Upper lobe of left lung (tissue), 6 donors: ENCODE measurements at regions not wholly inside any gene's neighbourhood (a gene's known extent, or its start where the extent isn't known, plus 50 kb on each side); places are given as distances from the start of the nearest gene placed in this dataset.

Experiments used
- ATAC-seq, 2 donors: fragments of 200-7000 bp; cut with Tn5 transposase; one replicate each; pipeline ENCODE4 v1.9.1; 2022; ENCODE audit warnings: mild to moderate bottlenecking in 2 of 2, moderate library complexity in 2 of 2; ENCODE audit not compliant: low FRiP score in 2 of 2
- DNase-seq, 2 donors: peaks; one replicate each; pipeline ENCODE4 v3.0.0-alpha.2; 2019 to 2020
- H3K27ac ChIP-seq, 4 donors: fragments of 200-600 bp; sonication (generic); one replicate each; pipeline ENCODE4 v1.5.1; 2016 to 2019
- H3K27me3 ChIP-seq, 4 donors: fragments of 200-600 bp; sonication (generic); one replicate each; pipeline ENCODE4 v1.5.1; 2017 to 2019
- H3K36me3 ChIP-seq, 4 donors: fragments of 200-600 bp; sonication (generic); one replicate each; pipeline ENCODE4 v1.5.1; 2016 to 2019
- H3K4me1 ChIP-seq, 4 donors: fragments of 200-600 bp; sonication (generic); one replicate each; pipeline ENCODE4 v1.5.1; 2018 to 2019
- H3K4me3 ChIP-seq, 4 donors: fragments of 200-600 bp; sonication (generic); one replicate each; pipeline ENCODE4 v1.5.1; 2017 to 2019; ENCODE audit warnings: mild to moderate bottlenecking in 2 of 4, moderate library complexity in 1 of 4
- H3K9me3 ChIP-seq, 4 donors: fragments of 200-600 bp; sonication (generic); one replicate each; pipeline ENCODE4 v1.5.1; 2018 to 2019
- EP300 ChIP-seq, 4 donors: sonication (generic); formaldehyde crosslinking; IDR thresholded peaks; one replicate each; pipeline ENCODE4 v1.5.1; 2017; ENCODE audit warnings: antibody characterized with exemption in 4 of 4, control low read depth in 2 of 4
- POLR2A ChIP-seq, 4 donors: fragments of 450-650 bp; IDR thresholded peaks; one replicate each; pipeline ENCODE4 v1.5.1; 2016 to 2017; ENCODE audit warnings: antibody characterized with exemption in 4 of 4, mild to moderate bottlenecking in 2 of 4
- POLR2AphosphoS5 ChIP-seq, 2 donors: sonication (generic); formaldehyde crosslinking; IDR thresholded peaks; one replicate each; pipeline ENCODE4 v1.5.1; 2017; ENCODE audit warnings: antibody characterized with exemption in 2 of 2
- WGBS, 2 donors: methylation state at CpG; one replicate each; pipeline ENCODE4 v1.1.5; 2017 to 2018; 5-methylcytosine and 5-hydroxymethylcytosine counted together
- TF ChIP-seq, protein P1 (sequence below), 6 experiments: fragments of 450-650 bp in 4 of 6; fragments of 200-600 bp in 2 of 6; sonication (generic) in 2 of 6; IDR thresholded peaks; one replicate each; pipeline ENCODE4 v1.5.1; 2016 to 2019; ENCODE audit warnings: antibody characterized with exemption in 6 of 6
- donor health status: DM: no; HTN: no; CAD: no; lungs with moderate emphysema.
- donor health status: DM: no; HTN: yes; CAD: no; lungs with severe emphysema.

- ATAC-seq (no peak), DNase-seq (no peak)
- TF ChIP-seq POLR2A (IDR thresholded peaks at IDR 0.05) = no peak
- TF ChIP-seq, protein P1, sequence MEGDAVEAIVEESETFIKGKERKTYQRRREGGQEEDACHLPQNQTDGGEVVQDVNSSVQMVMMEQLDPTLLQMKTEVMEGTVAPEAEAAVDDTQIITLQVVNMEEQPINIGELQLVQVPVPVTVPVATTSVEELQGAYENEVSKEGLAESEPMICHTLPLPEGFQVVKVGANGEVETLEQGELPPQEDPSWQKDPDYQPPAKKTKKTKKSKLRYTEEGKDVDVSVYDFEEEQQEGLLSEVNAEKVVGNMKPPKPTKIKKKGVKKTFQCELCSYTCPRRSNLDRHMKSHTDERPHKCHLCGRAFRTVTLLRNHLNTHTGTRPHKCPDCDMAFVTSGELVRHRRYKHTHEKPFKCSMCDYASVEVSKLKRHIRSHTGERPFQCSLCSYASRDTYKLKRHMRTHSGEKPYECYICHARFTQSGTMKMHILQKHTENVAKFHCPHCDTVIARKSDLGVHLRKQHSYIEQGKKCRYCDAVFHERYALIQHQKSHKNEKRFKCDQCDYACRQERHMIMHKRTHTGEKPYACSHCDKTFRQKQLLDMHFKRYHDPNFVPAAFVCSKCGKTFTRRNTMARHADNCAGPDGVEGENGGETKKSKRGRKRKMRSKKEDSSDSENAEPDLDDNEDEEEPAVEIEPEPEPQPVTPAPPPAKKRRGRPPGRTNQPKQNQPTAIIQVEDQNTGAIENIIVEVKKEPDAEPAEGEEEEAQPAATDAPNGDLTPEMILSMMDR (IDR thresholded peaks at IDR 0.05) = no peak
- TF ChIP-seq POLR2AphosphoS5 (IDR thresholded peaks at IDR 0.05) = no peak
- TF ChIP-seq EP300 (IDR thresholded peaks at IDR 0.05) = no peak
- H3K36me3 ChIP-seq = no peaks in the 10 kb centered on the region
- no peaks in the 10 kb centered on the region for H3K4me1 ChIP-seq
- H3K4me3 ChIP-seq = no peak overlapping the region
- 70 to 83% methylated on average over 1 of the region's 1 CpG for WGBS, 2 donors
- no peaks in the 10 kb centered on the region for H3K9me3 ChIP-seq
- H3K27ac ChIP-seq = no peak overlapping the region
- H3K27me3 ChIP-seq = no peaks in the 10 kb centered on the region
These were observed 70.3 kb upstream of the ELOVL5 start for GRCh38 chr6:53419026-53419425.

- no peak overlapping the region for H3K27ac ChIP-seq
- H3K4me1 ChIP-seq = peaks cover 0 to 3% (median 0%) of the 10 kb centered on the region in 4 donors
- H3K9me3 ChIP-seq = no peaks in the 10 kb centered on the region
- 77 to 81% methylated on average over 2 of the region's 2 CpGs for WGBS, 2 donors
- no peak for TF ChIP-seq POLR2A (IDR thresholded peaks at IDR 0.05)
- TF ChIP-seq, protein P1 (IDR thresholded peaks at IDR 0.05) = no peak
- TF ChIP-seq POLR2AphosphoS5 (IDR thresholded peaks at IDR 0.05) = no peak
- no peak for TF ChIP-seq EP300 (IDR thresholded peaks at IDR 0.05)
- no peak overlapping the region for H3K4me3 ChIP-seq
- no peaks in the 10 kb centered on the region for H3K27me3 ChIP-seq
- no peak for ATAC-seq
- DNase-seq = no peak
- H3K36me3 ChIP-seq = no peaks in the 10 kb centered on the region
These were observed 69.5 kb upstream of the ELOVL5 start for GRCh38 chr6:53418288-53418687.

GRCh38 chr6:53417141-53417540 lies 68.4 kb upstream of the ELOVL5 start:
- Histone ChIP-seq H3K27ac (no peak overlapping the region), H3K9me3 (no peaks in the 10 kb centered on the region), H3K4me1 (peaks cover 0 to 12% (median 0%) of the 10 kb centered on the region in 4 donors), H3K4me3 (no peak overlapping the region), H3K36me3 (no peaks in the 10 kb centered on the region), H3K27me3 (no peaks in the 10 kb centered on the region)
- ATAC-seq = no peak
- 79 to 86% methylated on average over 1 of the region's 1 CpG for WGBS, 2 donors
- no peak for DNase-seq
- TF ChIP-seq, protein P1 (IDR thresholded peaks at IDR 0.05) = no peak
- no peak for TF ChIP-seq POLR2AphosphoS5 (IDR thresholded peaks at IDR 0.05)
- no peak for TF ChIP-seq POLR2A (IDR thresholded peaks at IDR 0.05)
- no peak for TF ChIP-seq EP300 (IDR thresholded peaks at IDR 0.05)

DNA sequence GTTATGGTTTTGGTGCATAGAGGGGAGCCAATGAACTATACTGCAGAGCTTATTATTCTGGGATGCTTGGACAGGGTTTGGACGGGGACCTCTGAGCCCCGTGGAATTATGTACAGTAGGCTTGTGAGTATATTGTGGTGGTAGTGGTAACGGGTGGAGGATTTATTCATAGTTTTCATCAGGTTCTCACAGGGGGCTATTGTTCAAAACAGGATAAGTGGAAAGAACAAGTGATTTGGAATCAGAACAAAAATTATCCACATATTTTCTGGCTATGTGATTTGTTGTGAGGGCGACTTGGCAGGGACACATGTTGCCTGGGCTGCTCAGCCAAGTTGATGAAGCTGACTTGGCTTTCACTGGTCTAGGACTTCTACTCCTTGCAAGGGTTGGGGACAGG lies 64.6 kb upstream of the ELOVL5 start:
- TF ChIP-seq POLR2A (IDR thresholded peaks at IDR 0.05) (no peak), POLR2AphosphoS5 (IDR thresholded peaks at IDR 0.05) (no peak), EP300 (IDR thresholded peaks at IDR 0.05) (no peak)
- TF ChIP-seq, protein P1 (IDR thresholded peaks at IDR 0.05) = no peak
- 91 to 94% methylated on average over 4 of the region's 4 CpGs for WGBS, 2 donors
- no peaks in the 10 kb centered on the region for H3K36me3 ChIP-seq
- no peaks in the 10 kb centered on the region for H3K9me3 ChIP-seq
- H3K27me3 ChIP-seq = no peaks in the 10 kb centered on the region
- DNase-seq (no peak), ATAC-seq (no peak)
- no peak overlapping the region for H3K4me3 ChIP-seq
- H3K27ac ChIP-seq = no peak overlapping the region
- H3K4me1 ChIP-seq = peaks cover 0 to 14% (median 0%) of the 10 kb centered on the region in 4 donors

- 25 to 47% methylated on average over 1 of the region's 1 CpG for WGBS, 2 donors
- ATAC-seq = no peak
- H3K36me3 ChIP-seq = no peaks in the 10 kb centered on the region
- H3K27me3 ChIP-seq = no peaks in the 10 kb centered on the region
- no peak overlapping the region for H3K4me3 ChIP-seq
- H3K27ac ChIP-seq = peak overlapping the region in 1 of 4 donors; percentile 45
- no peak for TF ChIP-seq EP300 (IDR thresholded peaks at IDR 0.05)
- no peak for TF ChIP-seq POLR2A (IDR thresholded peaks at IDR 0.05)
- TF ChIP-seq POLR2AphosphoS5 (IDR thresholded peaks at IDR 0.05) = no peak
- TF ChIP-seq, protein P1 (IDR thresholded peaks at IDR 0.05) = no peak
- no peak for DNase-seq
- no peaks in the 10 kb centered on the region for H3K9me3 ChIP-seq
- H3K4me1 ChIP-seq = peaks cover 0 to 14% (median 0%) of the 10 kb centered on the region in 4 donors
These were observed 64.0 kb upstream of the ELOVL5 start for GRCh38 chr6:53412751-53413150.
